GM18520 (cell line): ENCODE measurements at regions not wholly inside any gene's neighbourhood (a gene's known extent, or its start where the extent isn't known, plus 50 kb on each side); places are given as distances from the start of the nearest gene placed in this dataset.

Experiments
- ATAC-seq: cut with Tn5 transposase; IDR thresholded peaks from one replicate; pipeline ENCODE4 v1.9.1; 2021; ENCODE audit not compliant: unreplicated experiment

DNA sequence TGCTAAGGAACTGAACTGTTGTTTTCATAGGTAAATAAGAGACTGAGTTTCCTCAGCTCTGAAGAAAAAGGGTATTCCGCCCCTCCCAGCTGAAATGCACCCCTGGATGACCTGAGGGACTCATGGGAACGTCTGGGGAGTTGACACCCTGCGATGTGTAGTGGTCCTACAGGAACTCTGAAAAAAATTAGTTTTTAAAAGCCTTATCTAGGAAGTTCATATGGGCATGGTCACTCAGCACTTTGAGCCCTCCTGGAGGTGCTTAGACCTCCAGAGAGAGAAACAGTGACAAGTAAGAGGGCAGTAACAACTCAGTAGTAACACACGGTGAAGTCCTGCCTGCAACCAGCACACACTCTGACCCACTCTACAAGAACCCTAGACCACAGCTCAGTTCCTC is 91.2 kb upstream of the CNOT2 start:
- ATAC-seq: no peak

DNA sequence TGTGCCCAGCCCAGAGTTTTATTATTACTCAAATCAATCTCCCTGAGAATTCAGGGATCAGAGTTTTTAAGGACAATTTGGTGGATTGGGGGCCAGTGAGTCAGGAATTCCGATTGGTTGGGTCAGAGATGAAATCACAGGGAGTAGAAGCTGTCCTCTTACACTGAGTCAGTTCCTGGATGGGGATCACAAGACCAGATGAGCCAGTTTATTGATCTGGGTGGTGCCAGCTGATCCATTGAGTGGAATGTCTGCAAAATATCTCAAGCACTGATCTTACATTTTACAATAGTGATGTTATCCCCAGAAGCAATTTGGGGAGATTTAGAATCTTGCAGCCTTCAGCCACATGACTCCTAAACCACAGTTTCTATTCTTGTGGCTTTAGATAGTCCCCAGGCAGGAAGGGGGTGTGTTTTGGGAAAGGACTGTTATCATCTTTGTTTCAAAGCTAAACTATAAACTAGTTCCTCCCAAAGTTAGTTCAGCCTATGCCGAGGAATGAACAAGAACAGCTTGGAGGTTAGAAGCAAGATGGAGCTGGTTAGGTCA is 89.1 kb upstream of the CNOT2 start:
- no peak for ATAC-seq

DNA sequence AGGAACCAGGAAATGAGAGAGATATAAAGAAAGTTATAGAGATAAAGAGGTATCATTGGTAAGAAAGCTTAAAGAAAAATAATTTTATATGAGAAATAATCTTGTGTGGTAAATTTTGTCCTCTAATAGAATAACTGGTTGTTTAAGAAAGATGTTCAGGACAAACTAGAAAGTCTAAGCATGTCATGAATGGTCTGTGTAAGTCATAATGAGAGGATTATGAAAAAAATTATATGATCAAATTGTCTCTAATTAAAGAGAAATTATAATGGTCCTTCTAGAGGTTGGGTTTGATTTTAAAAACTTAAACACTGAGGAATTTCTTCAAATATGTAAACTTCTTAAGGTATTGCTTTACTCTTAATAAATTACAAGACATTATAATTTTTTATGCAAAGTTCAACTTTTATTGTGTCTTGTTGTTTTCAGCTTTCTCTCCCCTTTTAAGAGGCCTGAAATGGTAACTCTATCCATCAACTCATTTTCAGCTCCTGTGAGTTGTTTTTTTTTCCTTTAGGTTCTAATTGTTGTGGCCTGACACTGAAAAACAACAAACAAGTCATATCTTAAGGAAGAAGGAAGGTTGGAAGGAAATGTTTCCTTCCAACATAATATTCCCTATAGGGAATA is 88.2 kb upstream of the CNOT2 start:
- no peak for ATAC-seq

GRCh38 chr12:70157099-70157498 is 86.1 kb upstream of the CNOT2 start:
- no peak for ATAC-seq

DNA sequence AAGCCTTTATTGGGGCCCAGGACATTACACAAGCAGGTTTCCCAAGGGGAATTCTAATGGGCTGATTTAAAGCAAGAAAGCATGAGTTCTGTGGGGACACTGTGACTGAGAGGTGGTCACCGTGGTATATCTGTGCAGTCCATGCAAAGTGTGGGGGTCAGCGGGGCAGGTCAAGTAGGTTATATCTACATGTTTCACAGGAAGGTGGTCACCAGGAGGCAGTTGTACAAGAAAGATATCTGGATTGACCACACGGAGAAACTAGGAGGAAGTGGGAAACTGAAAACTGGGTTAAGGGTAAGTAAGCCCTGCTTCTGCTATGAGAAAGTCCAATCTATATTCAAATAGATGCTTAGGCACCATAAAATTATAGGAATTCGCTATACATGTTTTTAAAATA is 77.8 kb upstream of the CNOT2 start:
- ATAC-seq: no peak

DNA sequence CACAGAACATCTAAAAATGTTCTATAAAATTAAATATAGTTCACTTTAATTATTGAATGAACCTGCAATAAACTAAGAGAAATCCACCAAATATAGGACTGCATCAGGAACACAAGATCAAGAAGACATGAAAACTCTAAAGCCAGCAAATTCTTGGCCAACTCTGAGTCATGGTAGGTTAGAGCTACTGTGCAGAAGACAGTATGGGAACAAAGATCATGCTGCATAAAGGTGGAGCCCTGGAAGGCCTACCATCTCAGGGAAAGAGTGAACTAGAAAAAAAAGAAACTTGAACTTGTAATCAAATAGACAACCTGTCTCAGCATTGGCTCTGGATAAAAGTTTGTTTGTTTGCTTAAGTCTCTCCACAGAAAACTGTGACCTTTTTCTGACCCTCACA is 66.9 kb upstream of the CNOT2 start:
- no peak for ATAC-seq

- ATAC-seq: no peak
These were observed 65.6 kb upstream of the CNOT2 start for GRCh38 chr12:70177631-70178030.

GRCh38 chr12:70178038-70178437 is 65.2 kb upstream of the CNOT2 start:
- no peak for ATAC-seq

DNA sequence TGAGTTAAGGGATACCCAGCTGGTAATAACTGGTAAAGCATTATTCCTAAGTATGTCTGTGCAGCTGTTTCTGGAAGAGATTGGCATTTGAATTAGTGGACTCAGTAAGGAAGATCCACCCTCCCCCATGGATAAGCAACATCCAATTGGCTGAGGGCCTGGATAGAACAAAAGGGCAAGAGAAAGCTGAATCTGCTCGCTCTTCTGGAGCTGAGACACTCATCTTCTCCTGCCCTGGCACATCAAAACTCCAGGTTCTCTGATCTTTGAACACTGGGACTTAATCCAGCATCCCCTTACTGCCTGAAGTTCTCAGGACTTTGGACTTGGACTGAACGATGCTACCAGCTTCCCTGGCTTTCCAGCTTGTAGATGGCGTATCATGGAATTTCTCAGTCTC is 63.1 kb upstream of the CNOT2 start:
- no peak for ATAC-seq

DNA sequence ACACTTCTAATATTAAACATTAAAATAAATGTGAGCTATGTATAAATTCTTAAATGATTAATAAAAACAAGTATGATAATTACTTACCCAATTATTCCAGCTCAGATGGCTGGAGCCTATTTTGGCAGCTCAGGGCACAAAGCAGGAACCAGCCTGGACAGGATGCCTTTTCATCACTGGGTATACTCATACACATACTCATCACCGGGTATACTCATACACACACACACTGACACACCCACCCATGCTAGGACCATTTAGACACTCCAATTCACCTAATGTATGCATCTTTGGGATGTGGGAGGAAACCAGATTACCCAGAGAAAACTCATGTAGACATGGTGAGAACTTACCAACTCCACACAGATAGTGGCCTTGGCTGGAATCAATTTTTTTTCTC is 57.9 kb upstream of the CNOT2 start:
- no peak for ATAC-seq

DNA sequence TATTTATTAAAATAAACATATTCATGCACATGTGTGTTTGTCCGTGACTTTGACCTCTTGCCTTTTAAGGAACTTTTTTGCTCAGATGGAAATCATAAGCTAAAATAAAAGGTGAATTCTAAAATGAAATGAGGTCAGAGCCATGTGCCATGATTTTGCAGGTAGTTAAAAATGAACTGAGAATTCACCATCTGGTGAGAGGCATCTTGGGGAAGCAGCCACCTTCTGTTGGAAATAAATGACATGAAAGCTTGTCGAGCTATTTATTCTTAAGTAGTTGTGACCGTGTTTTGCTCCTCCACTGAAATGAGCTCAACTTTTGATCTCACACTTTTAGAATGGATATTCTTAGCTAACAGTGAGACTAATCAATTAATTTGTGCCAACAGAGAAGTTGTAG is 56.8 kb upstream of the CNOT2 start:
- no peak for ATAC-seq

- ATAC-seq: no peak
These were observed 52.8 kb upstream of the CNOT2 start for GRCh38 chr12:70190262-70191010.
